Testis (tissue), 2 donors: ENCODE measurements at regions not wholly inside any gene's neighbourhood (a gene's known extent, or its start where the extent isn't known, plus 50 kb on each side); places are given as distances from the start of the nearest gene placed in this dataset.

Source experiments
- POLR2A ChIP-seq: fragments of 450-650 bp; IDR thresholded peaks from one replicate; pipeline ENCODE4 v1.6.1; 2017; ENCODE audit warnings: antibody characterized with exemption, mild to moderate bottlenecking, moderate library complexity
- TF ChIP-seq, protein P1 (sequence below), 3 experiments: fragments of 450-650 bp in 2 of 3; fragments of 200-600 bp in 1 of 3; sonication (generic) in 1 of 3; IDR thresholded peaks; one replicate each; pipeline ENCODE4 v1.5.1; 2016 to 2019; ENCODE audit warnings: antibody characterized with exemption in 3 of 3, mild to moderate bottlenecking in 2 of 3, moderate library complexity in 1 of 3

GRCh38 chr9:17060450-17060849 lies 74.4 kb upstream of the CNTLN start:
- TF ChIP-seq, protein P1, sequence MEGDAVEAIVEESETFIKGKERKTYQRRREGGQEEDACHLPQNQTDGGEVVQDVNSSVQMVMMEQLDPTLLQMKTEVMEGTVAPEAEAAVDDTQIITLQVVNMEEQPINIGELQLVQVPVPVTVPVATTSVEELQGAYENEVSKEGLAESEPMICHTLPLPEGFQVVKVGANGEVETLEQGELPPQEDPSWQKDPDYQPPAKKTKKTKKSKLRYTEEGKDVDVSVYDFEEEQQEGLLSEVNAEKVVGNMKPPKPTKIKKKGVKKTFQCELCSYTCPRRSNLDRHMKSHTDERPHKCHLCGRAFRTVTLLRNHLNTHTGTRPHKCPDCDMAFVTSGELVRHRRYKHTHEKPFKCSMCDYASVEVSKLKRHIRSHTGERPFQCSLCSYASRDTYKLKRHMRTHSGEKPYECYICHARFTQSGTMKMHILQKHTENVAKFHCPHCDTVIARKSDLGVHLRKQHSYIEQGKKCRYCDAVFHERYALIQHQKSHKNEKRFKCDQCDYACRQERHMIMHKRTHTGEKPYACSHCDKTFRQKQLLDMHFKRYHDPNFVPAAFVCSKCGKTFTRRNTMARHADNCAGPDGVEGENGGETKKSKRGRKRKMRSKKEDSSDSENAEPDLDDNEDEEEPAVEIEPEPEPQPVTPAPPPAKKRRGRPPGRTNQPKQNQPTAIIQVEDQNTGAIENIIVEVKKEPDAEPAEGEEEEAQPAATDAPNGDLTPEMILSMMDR (IDR thresholded peaks at IDR 0.05) = no peak
- TF ChIP-seq POLR2A = no peak
